Right atrium auricular region (tissue), 2 donors: ENCODE measurements at regions not wholly inside any gene's neighbourhood (a gene's known extent, or its start where the extent isn't known, plus 50 kb on each side); places are given as distances from the start of the nearest gene placed in this dataset.

ENCODE experiments used
- DNase-seq: peaks from one replicate; pipeline ENCODE4 v3.0.0-alpha.2; 2019; ENCODE audit warnings: low spot score
- H3K27ac ChIP-seq, 2 donors: fragments of 200-600 bp; sonication (generic); 1 replicate in 1 of 2; 2 replicates in 1 of 2; pipeline ENCODE4 v1.5.1; 2016 to 2019
- H3K27me3 ChIP-seq, 2 donors: fragments of 200-600 bp; sonication (generic); one replicate each; pipeline versions ENCODE4 v1.5.1 to v1.6.0; 2017 to 2019
- H3K36me3 ChIP-seq: fragments of 200-600 bp; sonication (generic); one replicate; pipeline ENCODE4 v1.5.1; 2016
- H3K4me1 ChIP-seq, 2 donors: fragments of 200-600 bp; sonication (generic); one replicate each; pipeline versions ENCODE4 v1.5.1 to v1.6.0; 2017 to 2019
- H3K4me3 ChIP-seq, 2 donors: fragments of 200-600 bp; sonication (generic); 1 replicate in 1 of 2; 2 replicates in 1 of 2; pipeline ENCODE4 v1.5.1; 2017 to 2019; ENCODE audit warnings: mild to moderate bottlenecking in 1 of 2, moderate library complexity in 1 of 2
- H3K9me3 ChIP-seq, 2 donors: fragments of 200-600 bp; sonication (generic); one replicate each; pipeline ENCODE4 v1.5.1; 2019
- CTCF ChIP-seq, 2 donors: fragments of 200-600 bp; sonication (generic); IDR thresholded peaks; one replicate each; pipeline ENCODE4 v1.5.1; 2019; ENCODE audit warnings: antibody characterized with exemption in 2 of 2

- Histone ChIP-seq H3K4me1 (no peaks in the 10 kb centered on the region), H3K36me3 (no peaks in the 10 kb centered on the region), H3K27me3 (no peaks in the 10 kb centered on the region), H3K4me3 (no peak overlapping the region), H3K9me3 (no peaks in the 10 kb centered on the region), H3K27ac (no peak overlapping the region)
- no peak for DNase-seq
- TF ChIP-seq CTCF (IDR thresholded peaks at IDR 0.05), result no peak
Observed at GRCh38 chr14:97298331-97298730, 501.1 kb downstream of the VRK1 start.

GRCh38 chr14:97298736-97299135, 501.6 kb downstream of the VRK1 start:
- no peak for DNase-seq
- Histone ChIP-seq H3K4me1 (no peaks in the 10 kb centered on the region), H3K36me3 (no peaks in the 10 kb centered on the region), H3K27me3 (no peaks in the 10 kb centered on the region), H3K9me3 (no peaks in the 10 kb centered on the region), H3K4me3 (no peak overlapping the region), H3K27ac (no peak overlapping the region)
- TF ChIP-seq CTCF (IDR thresholded peaks at IDR 0.05), result no peak

- no peak for DNase-seq
- no peak overlapping the region for H3K4me3 ChIP-seq
- no peaks in the 10 kb centered on the region for H3K9me3 ChIP-seq
- no peak for TF ChIP-seq CTCF (IDR thresholded peaks at IDR 0.05)
- H3K4me1 ChIP-seq, result no peaks in the 10 kb centered on the region
- no peak overlapping the region for H3K27ac ChIP-seq
- H3K27me3 ChIP-seq, result no peaks in the 10 kb centered on the region
- no peaks in the 10 kb centered on the region for H3K36me3 ChIP-seq
Observed at GRCh38 chr14:97299661-97300060, 502.5 kb downstream of the VRK1 start.

GRCh38 chr14:97301931-97302559, 504.9 kb downstream of the VRK1 start:
- Histone ChIP-seq H3K36me3 (no peaks in the 10 kb centered on the region), H3K4me3 (no peak overlapping the region), H3K4me1 (no peaks in the 10 kb centered on the region), H3K27ac (no peak overlapping the region), H3K27me3 (no peaks in the 10 kb centered on the region), H3K9me3 (no peaks in the 10 kb centered on the region)
- no peak for TF ChIP-seq CTCF (IDR thresholded peaks at IDR 0.05)
- DNase-seq, result no peak

GRCh38 chr14:97306133-97306759, 509.1 kb downstream of the VRK1 start:
- no peaks in the 10 kb centered on the region for H3K36me3 ChIP-seq
- DNase-seq, result no peak
- no peaks in the 10 kb centered on the region for H3K27me3 ChIP-seq
- H3K4me3 ChIP-seq, result no peak overlapping the region
- no peak overlapping the region for H3K27ac ChIP-seq
- no peaks in the 10 kb centered on the region for H3K9me3 ChIP-seq
- no peaks in the 10 kb centered on the region for H3K4me1 ChIP-seq
- TF ChIP-seq CTCF (IDR thresholded peaks at IDR 0.05), result no peak
